ENCODE measurements at regions not wholly inside any gene's neighbourhood (a gene's known extent, or its start where the extent isn't known, plus 50 kb on each side); places are given as distances from the start of the nearest gene placed in this dataset.

DNA sequence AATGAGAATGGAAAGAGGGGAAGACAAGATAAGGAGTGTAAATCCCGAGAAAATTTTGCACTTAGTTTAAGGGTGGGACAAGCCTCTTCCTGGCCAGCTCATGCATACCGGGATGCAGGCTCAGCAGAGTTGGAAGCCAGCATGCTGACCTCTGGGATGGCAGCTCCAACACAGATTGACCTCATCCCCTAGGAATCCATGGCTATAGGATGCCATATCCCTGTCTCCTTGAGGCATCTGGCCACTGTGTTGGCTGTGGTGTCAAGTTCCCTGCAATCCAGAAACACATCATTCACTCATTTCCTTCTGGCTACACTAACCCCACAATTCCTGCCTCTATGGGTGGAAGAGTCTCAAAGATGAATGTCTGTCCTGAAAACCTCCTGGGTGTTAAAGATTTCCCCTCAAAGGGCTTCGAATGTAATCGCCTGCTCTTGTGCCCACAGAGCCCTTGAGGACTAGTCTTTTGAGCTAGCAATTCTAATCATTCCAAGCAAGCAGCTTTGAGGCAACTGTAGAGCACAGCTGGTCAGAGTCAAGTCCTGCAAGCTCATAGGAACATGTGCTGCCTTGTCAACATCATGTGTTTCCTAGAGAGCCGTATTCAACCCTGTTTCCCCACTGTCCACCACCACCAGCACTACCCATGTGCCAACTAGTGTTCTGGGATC is 141.4 kb downstream of the PMP22 start (continued):
- no peak for TF ChIP-seq PHTF2 (CRISPR knock-in tag; IDR thresholded peaks at IDR 0.05)
- no peak for TF ChIP-seq PCBP1 (IDR thresholded peaks at IDR 0.05; ENCODE audit: low read depth, low read length, poor library complexity, severe bottlenecking)
- TF ChIP-seq ZNF140 (CRISPR knock-in tag; IDR thresholded peaks at IDR 0.05): no peak

DNA sequence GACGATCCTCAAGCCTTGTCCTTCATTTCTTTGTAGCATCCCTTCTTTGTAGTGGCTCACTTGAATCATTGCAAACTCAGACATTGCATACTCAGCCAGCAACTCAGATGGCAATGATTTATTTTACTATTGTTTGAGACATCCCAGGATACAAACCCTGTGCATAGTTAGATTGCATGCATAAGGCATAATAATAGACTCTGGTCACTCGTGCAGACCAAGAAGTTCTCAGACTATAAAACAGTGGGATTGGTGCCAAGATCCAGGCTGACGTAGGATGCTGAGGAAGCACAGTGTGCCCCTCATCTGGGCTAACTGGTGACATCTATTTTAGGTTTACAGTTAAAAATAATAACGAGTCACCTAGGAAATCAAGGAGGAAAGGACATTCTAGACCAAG is 142.3 kb downstream of the PMP22 start:
- CTCF ChIA-PET (ENCODE audit: low intra/inter-chr PET ratio): no interaction called here
- Histone ChIP-seq H4K20me1 (replicated peaks; ENCODE audit: control insufficient read depth, insufficient read depth, low read length) (no peaks in the 10 kb centered on the region), H3K36me3 (ENCODE audit: control insufficient read depth, insufficient read depth, low read length) (no peaks in the 10 kb centered on the region), H3K4me1 (replicated peaks in 1 of 2; ENCODE audit: control insufficient read depth in 2 of 2, insufficient read depth in 2 of 2, low read length in 2 of 2) (no peaks in the 10 kb centered on the region), H3K27me3 (ENCODE audit: control insufficient read depth in 2 of 2, insufficient read depth in 2 of 2, low read length in 2 of 2) (no peaks in the 10 kb centered on the region; a peak in 1 of 5 replicates), H3K9me1 (ENCODE audit: control insufficient read depth, insufficient read depth, low read length) (no peaks in the 10 kb centered on the region), H2AFZ (ENCODE audit: low read depth, low read length) (no peak overlapping the region), H3K4me3 (no peak overlapping the region), H3K79me2 (ENCODE audit: control insufficient read depth, insufficient read depth, low read length) (no peaks in the 10 kb centered on the region), H3K27ac (ENCODE audit: extremely low read depth, low read depth, low read length) (no peak overlapping the region), H3K9me3 (replicated peaks; ENCODE audit: control insufficient read depth, insufficient read depth, low read depth, low read length) (no peaks in the 10 kb centered on the region), H3K9ac (ENCODE audit: insufficient read depth in 1 of 2, low read depth in 2 of 2, low read length in 2 of 2) (no peak overlapping the region), H3K4me2 (ENCODE audit: insufficient read depth, low read length) (no peak overlapping the region)
- FAIRE-seq (no peak), DNase-seq (ENCODE audit: extremely low read depth in 1 of 4, low spot score in 3 of 4) (no peak), ATAC-seq (no peak)
- POLR2A ChIA-PET: no interaction called here
- TF ChIP-seq, protein P1, sequence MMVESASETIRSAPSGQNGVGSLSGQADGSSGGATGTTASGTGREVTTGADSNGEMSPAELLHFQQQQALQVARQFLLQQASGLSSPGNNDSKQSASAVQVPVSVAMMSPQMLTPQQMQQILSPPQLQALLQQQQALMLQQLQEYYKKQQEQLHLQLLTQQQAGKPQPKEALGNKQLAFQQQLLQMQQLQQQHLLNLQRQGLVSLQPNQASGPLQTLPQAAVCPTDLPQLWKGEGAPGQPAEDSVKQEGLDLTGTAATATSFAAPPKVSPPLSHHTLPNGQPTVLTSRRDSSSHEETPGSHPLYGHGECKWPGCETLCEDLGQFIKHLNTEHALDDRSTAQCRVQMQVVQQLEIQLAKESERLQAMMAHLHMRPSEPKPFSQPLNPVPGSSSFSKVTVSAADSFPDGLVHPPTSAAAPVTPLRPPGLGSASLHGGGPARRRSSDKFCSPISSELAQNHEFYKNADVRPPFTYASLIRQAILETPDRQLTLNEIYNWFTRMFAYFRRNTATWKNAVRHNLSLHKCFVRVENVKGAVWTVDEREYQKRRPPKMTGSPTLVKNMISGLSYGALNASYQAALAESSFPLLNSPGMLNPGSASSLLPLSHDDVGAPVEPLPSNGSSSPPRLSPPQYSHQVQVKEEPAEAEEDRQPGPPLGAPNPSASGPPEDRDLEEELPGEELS (CRISPR knock-in tag; IDR thresholded peaks at IDR 0.05; ENCODE audit: borderline replicate concordance): no peak
- intact Hi-C loops (cut with micrococcal nuclease): no loop called here
- in situ Hi-C loops (cut with MboI): no loop called here
- no TSS peak for BruUV-seq (replicated peaks)
- 0% methylated on average over 4 of the region's 4 CpGs for WGBS (ENCODE audit: insufficient coverage, low coverage, missing lambda C conversion rate)
